GM12872 (cell line): ENCODE measurements at regions not wholly inside any gene's neighbourhood (a gene's known extent, or its start where the extent isn't known, plus 50 kb on each side); places are given as distances from the start of the nearest gene placed in this dataset.

ENCODE experiments used
- CTCF ChIP-seq: IDR thresholded peaks from 3 replicates; pipeline ENCODE4 v1.5.1; 2011; ENCODE audit warnings: low read depth, mild to moderate bottlenecking, low read length, moderate library complexity; ENCODE audit not compliant: insufficient read depth

- TF ChIP-seq CTCF, result no peak
Measured at GRCh38 chr1:209041927-209042326, 541.6 kb upstream of the CAMK1G start.

- no peak for TF ChIP-seq CTCF
Measured at GRCh38 chr1:209042413-209042812, 541.1 kb upstream of the CAMK1G start.

- no peak for TF ChIP-seq CTCF
Measured at GRCh38 chr1:209045331-209046057, 538.0 kb upstream of the CAMK1G start.

GRCh38 chr1:209046058-209046417 lies 537.5 kb upstream of the CAMK1G start:
- no peak for TF ChIP-seq CTCF

GRCh38 chr1:209046935-209047334 lies 536.6 kb upstream of the CAMK1G start:
- TF ChIP-seq CTCF, result no peak

- no peak for TF ChIP-seq CTCF
Measured at GRCh38 chr1:209048941-209049669, 534.4 kb upstream of the CAMK1G start.

- no peak for TF ChIP-seq CTCF
Measured at GRCh38 chr1:209051570-209051969, 531.9 kb upstream of the CAMK1G start.
